ENCODE measurements at regions not wholly inside any gene's neighbourhood (a gene's known extent, or its start where the extent isn't known, plus 50 kb on each side); places are given as distances from the start of the nearest gene placed in this dataset.

GRCh38 chr1:38524025-38524641, 335.4 kb downstream of the RRAGC start:
- TF ChIP-seq CTCF (IDR thresholded peaks at IDR 0.05) = no peak
- no peak for TF ChIP-seq POLR2A (IDR thresholded peaks at IDR 0.05)

Data from adrenal gland (tissue), 5 donors.